ENCODE measurements at regions not wholly inside any gene's neighbourhood (a gene's known extent, or its start where the extent isn't known, plus 50 kb on each side); places are given as distances from the start of the nearest gene placed in this dataset.

GRCh38 chr11:21895686-21896085, 297.2 kb upstream of the ANO5 start:
- BruUV-seq (replicated peaks), result no TSS peak
- H3K4me1 ChIP-seq (ENCODE audit: insufficient read depth, low read length), result no peaks in the 10 kb centered on the region
- no peak for DNase-seq (ENCODE audit: low spot score)
- no peak for ATAC-seq
- H3K36me3 ChIP-seq (replicated peaks in 1 of 2; ENCODE audit: control insufficient read depth in 1 of 2, insufficient read depth in 2 of 2, low read length in 2 of 2), result no peaks in the 10 kb centered on the region
- no peak overlapping the region for H3K4me3 ChIP-seq (replicated peaks in 1 of 3; ENCODE audit: insufficient read depth in 1 of 3, low read depth in 2 of 3, low read length in 3 of 3)
- intact Hi-C loops (cut with micrococcal nuclease; ENCODE audit: unreplicated experiment), result no loop called here
- in situ Hi-C loops (cut with HindIII; ENCODE audit: extremely low pct_ligation_motif_present, low pct_unique_long_range_greater_than_20kb), result no loop called here
- H3K79me2 ChIP-seq (ENCODE audit: insufficient read depth, low read length), result no peaks in the 10 kb centered on the region
- H3K9me3 ChIP-seq (ENCODE audit: low read length), result no peaks in the 10 kb centered on the region
- H3K9ac ChIP-seq (ENCODE audit: insufficient read depth, low read depth, low read length), result no peak overlapping the region
- ChIA-PET POLR2A (no interaction called here), CTCF (ENCODE audit: low intra/inter-chr PET ratio, low total read pairs) (no interaction called here)
- no peak for TF ChIP-seq ZNF704 (CRISPR knock-in tag; IDR thresholded peaks at IDR 0.05; ENCODE audit: borderline replicate concordance)
- TF ChIP-seq ARID3A (IDR thresholded peaks at IDR 0.05; ENCODE audit: low read depth, low read length), result no peak
- TF ChIP-seq JUNB (CRISPR knock-in tag; IDR thresholded peaks at IDR 0.05; ENCODE audit: borderline replicate concordance), result no peak
- no peak for TF ChIP-seq ZBTB7A (CRISPR knock-in tag; IDR thresholded peaks at IDR 0.05)
- TF ChIP-seq HOXA7 (CRISPR knock-in tag; IDR thresholded peaks at IDR 0.05), result no peak
- no peak for TF ChIP-seq U2AF1 (optimal IDR thresholded peaks at IDR 0.05; ENCODE audit: low read depth, low read length)
- TF ChIP-seq CEBPB (IDR thresholded peaks at IDR 0.05; ENCODE audit: borderline replicate concordance, low read depth, low read length), result no peak
- no peak for TF ChIP-seq PHF20 (CRISPR knock-in tag; IDR thresholded peaks at IDR 0.05)
- TF ChIP-seq ZBTB26 (CRISPR knock-in tag; IDR thresholded peaks at IDR 0.05; ENCODE audit: borderline replicate concordance), result no peak
- TF ChIP-seq FOSL1 (CRISPR knock-in tag; IDR thresholded peaks at IDR 0.05; ENCODE audit: borderline replicate concordance), result no peak
- no peak overlapping the region for H2AFZ ChIP-seq (ENCODE audit: low read length)
- H3K27me3 ChIP-seq (ENCODE audit: control insufficient read depth in 1 of 2, insufficient read depth in 2 of 2, low read length in 2 of 2), result no peaks in the 10 kb centered on the region
- FAIRE-seq, result no peak
- H3K4me2 ChIP-seq (ENCODE audit: low read depth, low read length), result no peak overlapping the region
- no peak overlapping the region for H3K27ac ChIP-seq (ENCODE audit: extremely low read length, insufficient read depth, low read length)
- no peaks in the 10 kb centered on the region for H4K20me1 ChIP-seq (ENCODE audit: insufficient read depth, low read length)
